K562 (cell line): ENCODE measurements at regions not wholly inside any gene's neighbourhood (a gene's known extent, or its start where the extent isn't known, plus 50 kb on each side); places are given as distances from the start of the nearest gene placed in this dataset.

Experiments
- ATAC-seq: fragments of 200-7000 bp; cut with Tn5 transposase; 3 replicates; pipeline ENCODE4 v1.9.1; 2020; ENCODE audit warnings: moderate library complexity
- BruUV-seq: library from RNA; stranded (reverse); fragments of 400-500 nt; replicated peaks from 2 replicates; lab custom pipeline; 2021; lab: Mats Ljungman, UMichigan
- CTCF ChIA-PET: fragments of 300-600 bp; formaldehyde crosslinking; extraction: SDS; loops from one replicate; lab custom pipeline; 2021; ENCODE audit warnings: low intra/inter-chr PET ratio; lab: Yijun Ruan, JAX
- POLR2A ChIA-PET: fragments of 300-600, 350-650 bp; sonication (Branson Sonifier 250); formaldehyde crosslinking; extraction: SDS; loops from one replicate; lab custom pipeline; 2021; ENCODE audit warnings: antibody characterized with exemption, inconsistent platforms; lab: Yijun Ruan, JAX
- DNase-seq, 4 experiments: peaks; one replicate each; pipeline versions ENCODE4 v3.0.0 to v3.0.0-alpha.2; 2011 to 2018; ENCODE audit warnings: low spot score in 3 of 4, mixed read lengths in 3 of 4; ENCODE audit errors: extremely low read depth in 1 of 4
- FAIRE-seq: peaks from 2 replicates; lab custom pipeline; 2011; peaks lifted over from hg19 to GRCh38; lab: Jason Lieb, UNC
- H2AFZ ChIP-seq: 2 replicates; pipeline ENCODE4 v1.6.0; 2011; ENCODE audit warnings: low read depth, low read length, control low read depth, inconsistent platforms
- H3K27ac ChIP-seq: fragments of 200-600 bp; 3 replicates; pipeline ENCODE4 v1.8.0; 2011; ENCODE audit warnings: low read depth, mild to moderate bottlenecking, control low read depth, inconsistent platforms, low read length, moderate library complexity, mixed read lengths; ENCODE audit errors: extremely low read depth
- H3K27me3 ChIP-seq, 2 experiments: fragments of 300-600 bp in 1 of 2; 2 replicates in 1 of 2; 3 replicates in 1 of 2; pipeline versions ENCODE4 v1.6.0 to v1.8.0; 2011; ENCODE audit warnings: inconsistent platforms in 2 of 2, low read length in 2 of 2, mild to moderate bottlenecking in 1 of 2, mixed read lengths in 1 of 2, moderate library complexity in 1 of 2; ENCODE audit not compliant: control insufficient read depth in 2 of 2, insufficient read depth in 2 of 2
- H3K36me3 ChIP-seq: fragments of 300-600 bp; 3 replicates; pipeline ENCODE4 v1.8.0; 2011; ENCODE audit warnings: mild to moderate bottlenecking, low read length, inconsistent platforms; ENCODE audit not compliant: control insufficient read depth, insufficient read depth
- H3K4me1 ChIP-seq, 2 experiments: fragments of 200-600 bp in 1 of 2; replicated peaks in 1 of 2; 2 replicates in 1 of 2; 3 replicates in 1 of 2; pipeline versions ENCODE4 v1.5.1 to v1.8.0; 2011; ENCODE audit warnings: inconsistent platforms in 2 of 2, low read length in 2 of 2, mild to moderate bottlenecking in 1 of 2, mixed read lengths in 1 of 2, moderate library complexity in 1 of 2; ENCODE audit not compliant: control insufficient read depth in 2 of 2, insufficient read depth in 2 of 2
- H3K4me2 ChIP-seq: 2 replicates; pipeline ENCODE4 v1.6.1; 2011; ENCODE audit warnings: low read length, control low read depth, inconsistent platforms, mixed read lengths; ENCODE audit not compliant: insufficient read depth
- H3K4me3 ChIP-seq: fragments of 200-600 bp; sonication (generic), shearing (Covaris generic); 2 replicates; pipeline ENCODE4 v1.5.1; 2016; ENCODE audit warnings: control low read depth, inconsistent platforms
- H3K79me2 ChIP-seq: fragments of 200-600 bp; 3 replicates; pipeline ENCODE4 v1.8.0; 2011; ENCODE audit warnings: low read length, inconsistent platforms; ENCODE audit not compliant: control insufficient read depth, insufficient read depth
- H3K9ac ChIP-seq, 2 experiments: 2 replicates each; pipeline versions ENCODE4 v1.6.0 to v1.6.1; 2011; ENCODE audit warnings: low read depth in 2 of 2, low read length in 2 of 2, control low read depth in 1 of 2, inconsistent platforms in 1 of 2, mild to moderate bottlenecking in 1 of 2, mixed read lengths in 1 of 2; ENCODE audit not compliant: insufficient read depth in 1 of 2
- H3K9me1 ChIP-seq: one replicate; pipeline ENCODE4 v1.6.0; 2011; ENCODE audit warnings: inconsistent platforms, mild to moderate bottlenecking, low read length, moderate library complexity; ENCODE audit not compliant: control insufficient read depth, insufficient read depth
- H3K9me3 ChIP-seq: replicated peaks from 2 replicates; pipeline ENCODE4 v1.5.1; 2011; ENCODE audit warnings: low read depth, low read length, inconsistent platforms; ENCODE audit not compliant: control insufficient read depth, insufficient read depth
- H4K20me1 ChIP-seq: replicated peaks from 2 replicates; pipeline ENCODE4 v1.6.1; 2011; ENCODE audit warnings: low read length, inconsistent platforms, mixed read lengths; ENCODE audit not compliant: control insufficient read depth, insufficient read depth
- ARID1B ChIP-seq: fragments of 450-650 bp; IDR thresholded peaks from 2 replicates; pipeline ENCODE4 v1.6.1; 2016; ENCODE audit warnings: antibody characterized with exemption, mild to moderate bottlenecking, inconsistent platforms
- CTBP1 ChIP-seq: fragments of 450-650 bp; IDR thresholded peaks from 2 replicates; pipeline ENCODE4 v1.6.1; 2016; ENCODE audit warnings: borderline replicate concordance
- DACH1 ChIP-seq: fragments of 450-650 bp; IDR thresholded peaks from 2 replicates; pipeline ENCODE4 v1.6.1; 2018; ENCODE audit not compliant: partially characterized antibody
- DPF2 ChIP-seq: fragments of 450-650 bp; IDR thresholded peaks from 2 replicates; pipeline ENCODE4 v1.6.1; 2016
- FOS ChIP-seq: IDR thresholded peaks from 3 replicates; pipeline ENCODE4 v1.6.1; 2011; ENCODE audit not compliant: insufficient read length; ENCODE audit errors: extremely low read depth
- MECOM ChIP-seq: fragments of 250-450 bp; sonication (Bioruptor Pico); IDR thresholded peaks from 2 replicates; pipeline ENCODE4 v1.8.0; 2022; ENCODE audit warnings: inconsistent platforms
- NRF1 ChIP-seq, 2 experiments: fragments of 450-650 bp; IDR thresholded peaks in 1 of 2; conservative IDR thresholded peaks in 1 of 2; 2 replicates each; pipeline ENCODE4 v1.6.1; 2014; ENCODE audit warnings: mild to moderate bottlenecking in 2 of 2
- SMARCA4 ChIP-seq: fragments of 450-650 bp; IDR thresholded peaks from 2 replicates; pipeline ENCODE4 v1.6.1; 2016
- SOX6 ChIP-seq: fragments of 450-650 bp; IDR thresholded peaks from 2 replicates; pipeline ENCODE4 v1.6.1; 2014; ENCODE audit warnings: mild to moderate bottlenecking
- SPI1 ChIP-seq: IDR thresholded peaks from 2 replicates; pipeline ENCODE4 v1.6.1; 2011; ENCODE audit warnings: low read depth, low read length, control low read depth, borderline replicate concordance
- TAL1 ChIP-seq: fragments of 450-650 bp; IDR thresholded peaks from 2 replicates; pipeline ENCODE4 v1.6.1; 2016; ENCODE audit warnings: mild to moderate bottlenecking
- TCF3 ChIP-seq: sonication (generic); formaldehyde crosslinking; IDR thresholded peaks from 2 replicates; pipeline ENCODE4 v1.4.0; 2020; ENCODE audit warnings: mild to moderate bottlenecking, missing genetic modification reagents
- TEAD4 ChIP-seq, 2 experiments: sonication (generic) in 1 of 2; formaldehyde crosslinking in 1 of 2; IDR thresholded peaks; 2 replicates each; pipeline versions ENCODE4 v1.6.1 to v1.8.0; 2012 to 2022; ENCODE audit warnings: borderline replicate concordance in 1 of 2, inconsistent platforms in 1 of 2, low read length in 1 of 2, mild to moderate bottlenecking in 1 of 2, missing genetic modification reagents in 1 of 2
- ZEB2 ChIP-seq: fragments of 450-650 bp; IDR thresholded peaks from 2 replicates; pipeline ENCODE4 v1.6.1; 2016
- WGBS: fragments of 100-300 bp; shearing (Covaris generic); methylation state at CpG from one replicate; pipeline ENCODE4 v1.1.6; 2016; ENCODE audit warnings: low coverage, mixed read lengths; ENCODE audit not compliant: insufficient coverage; ENCODE audit errors: missing lambda C conversion rate; 5-methylcytosine and 5-hydroxymethylcytosine counted together
- in situ Hi-C: fragments of 300-500 bp; cut with MboI; formaldehyde crosslinking; loops from 4 replicates; pipeline ENCODE4 v1.15.0; 2018; ENCODE audit warnings: inconsistent platforms, mixed read lengths
- intact Hi-C: fragments of 100-400 bp; cut with micrococcal nuclease; formaldehyde crosslinking; loops from 2 replicates; pipeline ENCODE4 v1.14.2; 2022
- TF ChIP-seq, protein P1 (sequence below): fragments of 200-800 bp; sonication (Bioruptor generic); IDR thresholded peaks from 2 replicates; pipeline ENCODE4 v1.6.1; 2017; ENCODE audit warnings: missing genetic modification characterization, missing compliant biosample characterization
- TF ChIP-seq, protein P2 (sequence below): fragments of 450-650 bp; IDR thresholded peaks from 2 replicates; pipeline ENCODE4 v1.6.1; 2016; ENCODE audit warnings: antibody characterized with exemption

DNA sequence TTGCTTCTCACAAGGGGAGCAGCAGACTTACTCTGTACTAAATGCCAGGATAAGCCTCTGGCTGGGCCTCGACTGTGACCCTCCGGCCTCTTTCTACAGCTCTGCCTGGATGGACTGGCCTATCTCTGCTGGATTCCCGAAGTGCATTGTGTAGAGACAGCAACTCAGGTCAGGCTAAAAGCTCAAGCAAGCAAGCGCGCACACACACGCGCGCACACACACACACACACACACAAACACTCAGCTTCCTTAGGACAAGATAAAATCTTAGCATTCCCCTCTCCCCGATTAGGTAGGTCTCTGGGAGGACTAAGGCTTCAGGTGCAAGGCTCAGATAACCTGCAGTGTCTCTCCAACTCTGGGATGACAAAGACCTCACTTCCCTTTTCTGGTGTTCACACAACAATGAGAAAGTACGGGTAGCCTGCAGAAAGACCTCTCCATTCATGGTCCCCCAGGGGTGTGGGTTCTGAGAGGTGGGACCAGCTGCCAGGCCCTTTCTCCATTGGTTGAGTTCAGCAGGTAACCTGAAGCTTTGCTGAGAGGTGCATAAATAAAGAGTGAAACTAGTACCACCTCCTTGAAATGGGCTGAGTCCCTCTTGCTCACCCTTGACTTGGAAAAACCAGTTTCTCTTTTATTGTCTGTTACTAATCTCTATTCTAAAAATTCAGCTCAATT lies 155.1 kb upstream of the CAMK1G start:
- FAIRE-seq (no peak), DNase-seq (peak in 1 of 4 experiments; percentile 17), ATAC-seq (peak; percentile 36)
- H4K20me1 ChIP-seq = no peaks in the 10 kb centered on the region; the same call in 1 of the 2 replicates
- BruUV-seq = no TSS peak
- peak; percentile 66 for TF ChIP-seq SOX6
- peak; percentile 66 for TF ChIP-seq ARID1B
- TF ChIP-seq DPF2 = 0 out of 2 replicates have a peak, but pooled peaks have one; percentile 21
- TF ChIP-seq, protein P1, sequence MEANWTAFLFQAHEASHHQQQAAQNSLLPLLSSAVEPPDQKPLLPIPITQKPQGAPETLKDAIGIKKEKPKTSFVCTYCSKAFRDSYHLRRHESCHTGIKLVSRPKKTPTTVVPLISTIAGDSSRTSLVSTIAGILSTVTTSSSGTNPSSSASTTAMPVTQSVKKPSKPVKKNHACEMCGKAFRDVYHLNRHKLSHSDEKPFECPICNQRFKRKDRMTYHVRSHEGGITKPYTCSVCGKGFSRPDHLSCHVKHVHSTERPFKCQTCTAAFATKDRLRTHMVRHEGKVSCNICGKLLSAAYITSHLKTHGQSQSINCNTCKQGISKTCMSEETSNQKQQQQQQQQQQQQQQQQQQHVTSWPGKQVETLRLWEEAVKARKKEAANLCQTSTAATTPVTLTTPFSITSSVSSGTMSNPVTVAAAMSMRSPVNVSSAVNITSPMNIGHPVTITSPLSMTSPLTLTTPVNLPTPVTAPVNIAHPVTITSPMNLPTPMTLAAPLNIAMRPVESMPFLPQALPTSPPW (CRISPR knock-in tag) = no peak
- peak; percentile 34; the same call in 1 of the 2 replicates for TF ChIP-seq TAL1
- TF ChIP-seq MECOM (CRISPR knock-in tag) = 0 out of 2 replicates have a peak, but pooled peaks have one; percentile 20
- TF ChIP-seq FOS = no peak
- TF ChIP-seq DACH1 = no peak
- TF ChIP-seq SPI1 = peak; percentile 93
- TF ChIP-seq, protein P2, sequence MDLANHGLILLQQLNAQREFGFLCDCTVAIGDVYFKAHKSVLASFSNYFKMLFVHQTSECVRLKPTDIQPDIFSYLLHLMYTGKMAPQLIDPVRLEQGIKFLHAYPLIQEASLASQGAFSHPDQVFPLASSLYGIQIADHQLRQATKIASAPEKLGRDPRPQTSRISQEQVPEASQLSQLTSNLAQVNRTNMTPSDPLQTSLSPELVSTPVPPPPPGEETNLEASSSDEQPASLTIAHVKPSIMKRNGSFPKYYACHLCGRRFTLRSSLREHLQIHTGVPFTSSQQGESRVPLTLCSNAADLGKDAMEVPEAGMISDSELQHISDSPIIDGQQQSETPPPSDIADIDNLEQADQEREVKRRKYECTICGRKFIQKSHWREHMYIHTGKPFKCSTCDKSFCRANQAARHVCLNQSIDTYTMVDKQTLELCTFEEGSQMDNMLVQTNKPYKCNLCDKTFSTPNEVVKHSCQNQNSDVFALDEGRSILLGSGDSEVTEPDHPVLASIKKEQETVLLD = no peak
- TF ChIP-seq TEAD4 (IDR thresholded peaks at IDR 0.05; ENCODE audit: low read length) = peak; percentile 31; the same call in 1 of the 2 replicates
- no peak for TF ChIP-seq TEAD4 (CRISPR knock-in tag; IDR thresholded peaks at IDR 0.05; ENCODE audit: borderline replicate concordance)
- 0 out of 2 replicates have a peak, but pooled peaks have one; percentile 21 for TF ChIP-seq SMARCA4
- TF ChIP-seq CTBP1 = peak; percentile 48; the same call in 1 of the 2 replicates
- peak; percentile 48 for TF ChIP-seq TCF3 (CRISPR knock-in tag)
- TF ChIP-seq ZEB2 = 0 out of 2 replicates have a peak, but pooled peaks have one; percentile 41
- peak in 1 of 2 experiments; percentile 26; a peak in 2 of 4 replicates for TF ChIP-seq NRF1 (conservative IDR thresholded peaks at IDR 0.05 in 1 of 2, IDR thresholded peaks at IDR 0.05 in 1 of 2)
- H3K36me3 ChIP-seq = no peaks in the 10 kb centered on the region
- 8% methylated on average over 10 of the region's 10 CpGs for WGBS
- H3K4me1 ChIP-seq = no peaks in the 10 kb centered on the region
- H3K4me2 ChIP-seq = no peak overlapping the region
- no peaks in the 10 kb centered on the region for H3K79me2 ChIP-seq
- peaks cover 0 to 8% of the 10 kb centered on the region in 2 experiments; a peak in 1 of 5 replicates for H3K27me3 ChIP-seq
- intact Hi-C loops (no loop called here), in situ Hi-C loops (no loop called here)
- H2AFZ ChIP-seq = no peak overlapping the region
- H3K27ac ChIP-seq = no peak overlapping the region
- H3K9me1 ChIP-seq = no peaks in the 10 kb centered on the region
- no peaks in the 10 kb centered on the region for H3K9me3 ChIP-seq
- no peak overlapping the region for H3K9ac ChIP-seq
- no peak overlapping the region for H3K4me3 ChIP-seq
- POLR2A ChIA-PET = no interaction called here
- CTCF ChIA-PET = no interaction called here
